Stimulated activated naive CD8-positive, alpha-beta T cell treated with anti-CD3 and anti-CD28 coated beads, Interleukin-15, amount 100 ng/mL, for 72 hours (primary cell): ENCODE measurements at regions not wholly inside any gene's neighbourhood (a gene's known extent, or its start where the extent isn't known, plus 50 kb on each side); places are given as distances from the start of the nearest gene placed in this dataset.
"Not testable (repeated sequence)": the region's sequence is repeated elsewhere in the genome, so short reads cannot be mapped to it uniquely, and the experiment has no call there.

ENCODE experiments used
- ATAC-seq: fragments of 150-1000 bp; cut with Tn5 transposase; 2 replicates; pipeline ENCODE4 v1.10.0; 2021; ENCODE audit warnings: mild to moderate bottlenecking, moderate library complexity
- DNase-seq, 2 donors: peaks; one replicate each; pipeline ENCODE4 v3.0.0; 2021 to 2022
- H3K27ac Mint-ChIP-seq, 2 donors: one replicate each; pipeline ENCODE4 v1.8.0; 2022; ENCODE audit warnings: mild to moderate bottlenecking in 2 of 2, mixed read lengths in 2 of 2, moderate library complexity in 2 of 2
- H3K27me3 Mint-ChIP-seq: one replicate; pipeline ENCODE4 v1.8.0; 2022; ENCODE audit warnings: mixed read lengths
- H3K4me1 Mint-ChIP-seq: one replicate; pipeline ENCODE4 v1.8.0; 2022; ENCODE audit warnings: mild to moderate bottlenecking, mixed read lengths
- H3K4me3 Mint-ChIP-seq, 2 donors: one replicate each; pipeline ENCODE4 v1.8.0; 2022; ENCODE audit warnings: mild to moderate bottlenecking in 2 of 2, mixed read lengths in 2 of 2, moderate library complexity in 1 of 2
- H3K9me3 Mint-ChIP-seq, 2 donors: one replicate each; pipeline ENCODE4 v1.8.0; 2022; ENCODE audit warnings: mixed read lengths in 2 of 2

DNA sequence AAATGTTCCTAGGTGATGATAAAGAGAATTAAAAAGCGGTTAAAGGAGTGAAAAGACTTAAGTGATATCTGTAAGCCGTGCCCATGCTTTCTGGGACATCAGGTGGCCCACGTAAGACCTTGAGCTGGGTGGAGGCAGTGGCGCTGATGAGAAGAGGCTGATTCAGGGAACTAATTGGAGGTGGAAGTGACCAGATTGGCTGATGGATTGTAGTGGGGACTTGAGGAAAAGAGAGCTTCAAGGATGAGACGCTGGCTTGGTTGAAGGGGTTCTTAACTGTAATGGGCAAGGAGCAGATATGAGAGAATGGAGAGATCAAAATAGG is 69.1 kb upstream of the EP300 start:
- Mint-ChIP-seq H3K9me3 (no peaks in the 10 kb centered on the region), H3K4me1 (peaks cover 21% of the 10 kb centered on the region), H3K27ac (no peak overlapping the region), H3K4me3 (peak overlapping the region in 1 of 2 donors; percentile 4), H3K27me3 (no peaks in the 10 kb centered on the region)
- no peak for DNase-seq
- ATAC-seq = no peak

DNA sequence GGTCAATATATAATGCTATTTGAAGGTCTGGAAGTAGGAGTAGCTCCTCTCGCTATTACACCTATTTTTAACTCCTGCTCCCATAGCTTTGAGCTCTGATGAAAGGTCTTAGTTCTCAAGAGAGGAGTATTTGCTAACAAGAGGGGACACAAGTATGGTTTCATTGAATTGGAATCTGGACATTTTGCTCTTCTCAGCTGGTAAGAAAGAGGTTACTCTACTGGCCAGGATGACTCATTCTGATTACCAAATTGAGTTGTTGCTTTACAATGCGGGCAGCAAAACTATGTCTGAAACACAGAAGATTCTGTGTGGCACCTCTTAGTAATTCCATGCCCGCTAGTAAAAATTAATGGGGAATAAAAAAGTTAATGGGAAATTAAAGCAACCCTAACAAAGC is 63.6 kb upstream of the EP300 start:
- Mint-ChIP-seq H3K4me3 (no peak overlapping the region), H3K9me3 (no peaks in the 10 kb centered on the region), H3K27ac (no peak overlapping the region), H3K27me3 (no peaks in the 10 kb centered on the region), H3K4me1 (no peaks in the 10 kb centered on the region)
- ATAC-seq (no peak), DNase-seq (no peak)

DNA sequence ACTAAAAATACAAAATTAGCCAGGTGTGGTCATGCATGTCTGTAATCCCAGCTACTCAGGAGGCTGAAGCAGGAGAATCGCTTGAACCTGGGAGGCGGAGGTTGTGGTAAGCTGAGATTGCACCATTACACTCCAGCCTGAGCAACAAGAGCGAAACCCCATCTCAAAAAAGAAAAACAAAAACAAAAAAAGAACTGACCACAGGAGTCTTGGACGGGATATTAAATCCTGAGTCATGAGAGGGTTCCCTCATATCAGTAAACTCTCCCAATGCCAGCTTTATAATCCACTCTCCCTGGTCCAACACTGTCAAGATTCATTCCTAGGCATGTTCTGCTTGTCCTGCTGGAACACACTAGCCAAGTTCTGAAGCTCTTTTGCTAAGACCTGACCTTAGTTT is 61.5 kb upstream of the EP300 start:
- Mint-ChIP-seq H3K27me3 (no peaks in the 10 kb centered on the region), H3K9me3 (no peaks in the 10 kb centered on the region), H3K27ac (no peak overlapping the region), H3K4me3 (no peak overlapping the region), H3K4me1 (no peaks in the 10 kb centered on the region)
- DNase-seq (no peak), ATAC-seq (no peak)

DNA sequence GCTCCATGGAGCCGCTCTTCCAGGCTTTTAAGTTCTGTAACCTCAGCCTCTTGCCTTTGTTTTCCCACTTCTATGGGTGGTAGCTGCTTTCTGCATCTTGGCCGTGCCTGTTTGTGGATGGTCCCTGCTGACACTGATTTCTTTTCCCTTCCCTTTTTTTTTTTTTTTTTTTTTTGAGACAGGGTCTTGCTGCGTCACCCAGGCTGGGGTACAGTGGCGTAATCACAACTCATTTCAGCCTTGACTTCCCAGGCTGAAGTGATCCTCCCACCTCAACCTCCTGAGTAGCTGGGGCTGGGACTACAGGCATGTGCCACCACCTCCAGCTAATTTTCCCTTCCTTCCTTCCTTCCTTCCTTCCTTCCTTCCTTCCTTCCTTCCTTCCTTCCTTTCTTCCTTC is 57.7 kb upstream of the EP300 start:
- Mint-ChIP-seq H3K4me3 (no peak overlapping the region), H3K27me3 (no peaks in the 10 kb centered on the region), H3K27ac (peak overlapping the region in 1 of 2 donors; percentile 23), H3K9me3 (no peaks in the 10 kb centered on the region), H3K4me1 (no peaks in the 10 kb centered on the region)
- ATAC-seq = no peak
- DNase-seq = no peak

GRCh38 chr22:41036924-41037323 is 55.5 kb upstream of the EP300 start:
- no peak overlapping the region for H3K4me3 Mint-ChIP-seq

GRCh38 chr22:41038732-41039131 is 53.7 kb upstream of the EP300 start:
- no peaks in the 10 kb centered on the region for H3K9me3 Mint-ChIP-seq
- DNase-seq (no peak), ATAC-seq (no peak)
- H3K4me3 Mint-ChIP-seq = no peak overlapping the region
- H3K27me3 Mint-ChIP-seq = no peaks in the 10 kb centered on the region
- no peak overlapping the region for H3K27ac Mint-ChIP-seq
- H3K4me1 Mint-ChIP-seq = no peaks in the 10 kb centered on the region

More at GRCh38 chr22:41036924-41037323, 55.5 kb upstream of the EP300 start:
- Mint-ChIP-seq H3K9me3 (no peaks in the 10 kb centered on the region), H3K27ac (no peak overlapping the region), H3K27me3 (no peaks in the 10 kb centered on the region), H3K4me1 (no peaks in the 10 kb centered on the region)
- DNase-seq (no peak), ATAC-seq (no peak)

GRCh38 chr22:41039641-41040040 is 52.8 kb upstream of the EP300 start:
- not testable (repeated sequence) for H3K27me3 Mint-ChIP-seq, H3K4me1 Mint-ChIP-seq, H3K27ac Mint-ChIP-seq, H3K9me3 Mint-ChIP-seq, ATAC-seq, H3K4me3 Mint-ChIP-seq, DNase-seq

GRCh38 chr22:41040483-41040882 is 51.9 kb upstream of the EP300 start:
- Mint-ChIP-seq H3K4me1 (no peaks in the 10 kb centered on the region), H3K9me3 (no peaks in the 10 kb centered on the region), H3K4me3 (no peak overlapping the region)

GRCh38 chr22:41041532-41041931 is 50.9 kb upstream of the EP300 start:
- ATAC-seq = no peak
- no peak for DNase-seq
- Mint-ChIP-seq H3K4me3 (no peak overlapping the region), H3K9me3 (no peaks in the 10 kb centered on the region), H3K27ac (no peak overlapping the region), H3K4me1 (no peaks in the 10 kb centered on the region), H3K27me3 (no peaks in the 10 kb centered on the region)

More at GRCh38 chr22:41040483-41040882, 51.9 kb upstream of the EP300 start:
- DNase-seq (no peak), ATAC-seq (no peak)
- Mint-ChIP-seq H3K27me3 (no peaks in the 10 kb centered on the region), H3K27ac (no peak overlapping the region)
